GM21447 (cell line): ENCODE measurements at regions not wholly inside any gene's neighbourhood (a gene's known extent, or its start where the extent isn't known, plus 50 kb on each side); places are given as distances from the start of the nearest gene placed in this dataset.
"Not testable (repeated sequence)": the region's sequence is repeated elsewhere in the genome, so short reads cannot be mapped to it uniquely, and the experiment has no call there.

Experiments
- ATAC-seq: cut with Tn5 transposase; IDR thresholded peaks from one replicate; pipeline ENCODE4 v1.9.1; 2021; ENCODE audit not compliant: unreplicated experiment

- no peak for ATAC-seq
Observed at GRCh38 chr22:19599626-19600243, 75.5 kb upstream of the CLDN5 start.

GRCh38 chr22:19603346-19603745, 79.1 kb upstream of the CLDN5 start:
- not testable (repeated sequence) for ATAC-seq

GRCh38 chr22:19603767-19604166, 79.6 kb upstream of the CLDN5 start:
- ATAC-seq: no peak

GRCh38 chr22:19604711-19605268, 80.6 kb upstream of the CLDN5 start:
- no peak for ATAC-seq

- no peak for ATAC-seq
Observed at GRCh38 chr22:19605508-19606331, 81.5 kb upstream of the CLDN5 start.

GRCh38 chr22:19606332-19607191, 82.4 kb upstream of the CLDN5 start:
- ATAC-seq: no peak

GRCh38 chr22:19607192-19608002, 83.2 kb upstream of the CLDN5 start:
- no peak for ATAC-seq

GRCh38 chr22:19608003-19608690, 83.9 kb upstream of the CLDN5 start:
- ATAC-seq: no peak

- not testable (repeated sequence) for ATAC-seq
Observed at GRCh38 chr22:19609753-19610152, 85.5 kb upstream of the CLDN5 start.

GRCh38 chr22:19610518-19611253, 86.5 kb upstream of the CLDN5 start:
- ATAC-seq: no peak

- ATAC-seq: no peak
Observed at GRCh38 chr22:19611590-19611989, 87.4 kb upstream of the CLDN5 start.

- no peak for ATAC-seq
Observed at GRCh38 chr22:19612866-19613572, 88.8 kb upstream of the CLDN5 start.

GRCh38 chr22:19614536-19614863, 90.3 kb upstream of the CLDN5 start:
- no peak for ATAC-seq

- ATAC-seq: no peak
Observed at GRCh38 chr22:19615001-19615461, 90.8 kb upstream of the CLDN5 start.

- no peak for ATAC-seq
Observed at GRCh38 chr22:19615867-19616581, 91.8 kb upstream of the CLDN5 start.

- ATAC-seq: peak; percentile 68
Observed at GRCh38 chr22:19619144-19620009, 94.9 kb upstream of the SEPTIN5 start.
